Stimulated activated CD4-positive, alpha-beta T cell treated with anti-CD3 and anti-CD28 coated beads, Interleukin-15, amount 100 ng/mL, for 24 hours (primary cell): ENCODE measurements at regions not wholly inside any gene's neighbourhood (a gene's known extent, or its start where the extent isn't known, plus 50 kb on each side); places are given as distances from the start of the nearest gene placed in this dataset.

Experiments used
- DNase-seq: peaks from one replicate; pipeline ENCODE4 v3.0.0-alpha.2; 2020

GRCh38 chr2:238793801-238794449, 54.0 kb upstream of the TWIST2 start:
- DNase-seq = no peak

DNA sequence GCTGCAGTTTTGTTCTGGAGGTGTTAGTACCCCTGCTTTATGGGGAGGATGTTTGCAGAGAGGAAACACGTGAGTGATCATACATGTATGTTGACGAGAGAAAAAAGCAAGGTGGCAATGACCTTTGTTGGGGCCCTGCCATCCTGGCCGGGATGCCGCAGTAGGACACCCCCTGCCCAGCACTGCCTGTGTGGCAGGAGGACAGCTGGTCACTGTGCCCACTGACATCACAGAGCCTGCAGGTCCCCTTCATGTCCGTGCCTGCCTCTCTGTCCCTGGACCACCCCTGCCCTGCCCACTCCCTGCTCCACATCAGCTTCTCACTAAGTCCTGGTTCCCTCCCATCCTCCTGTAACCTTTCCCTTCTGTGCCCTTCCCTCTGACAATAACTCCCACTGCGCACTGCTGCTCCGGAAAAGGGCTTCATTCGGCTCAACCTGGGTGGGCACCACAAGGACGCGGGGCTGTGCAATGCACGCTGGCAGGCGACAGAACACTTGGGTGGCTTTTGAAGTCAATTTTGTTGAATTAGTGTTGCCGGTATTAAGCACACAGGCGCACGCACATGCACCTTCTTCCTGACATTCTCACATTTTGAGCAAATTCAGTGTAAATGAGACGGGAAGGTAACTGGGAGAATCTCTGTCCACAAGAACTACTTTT, 51.5 kb upstream of the TWIST2 start:
- no peak for DNase-seq

- no peak for DNase-seq
Measured at GRCh38 chr2:238797537-238797936, 50.3 kb upstream of the TWIST2 start.
